ENCODE measurements at regions not wholly inside any gene's neighbourhood (a gene's known extent, or its start where the extent isn't known, plus 50 kb on each side); places are given as distances from the start of the nearest gene placed in this dataset.

- no peaks in the 10 kb centered on the region for H3K4me1 Mint-ChIP-seq (ENCODE audit: low read depth, unreplicated experiment)
- H3K27me3 Mint-ChIP-seq (ENCODE audit: unreplicated experiment) = no peaks in the 10 kb centered on the region
- H3K36me3 Mint-ChIP-seq (ENCODE audit: unreplicated experiment) = no peaks in the 10 kb centered on the region
- H3K27ac Mint-ChIP-seq (ENCODE audit: unreplicated experiment) = no peak overlapping the region
- no peak overlapping the region for H3K4me3 Mint-ChIP-seq (ENCODE audit: unreplicated experiment)
- H3K9me3 Mint-ChIP-seq (ENCODE audit: unreplicated experiment) = peaks cover under 1% of the 10 kb centered on the region
- TF ChIP-seq, protein P1, sequence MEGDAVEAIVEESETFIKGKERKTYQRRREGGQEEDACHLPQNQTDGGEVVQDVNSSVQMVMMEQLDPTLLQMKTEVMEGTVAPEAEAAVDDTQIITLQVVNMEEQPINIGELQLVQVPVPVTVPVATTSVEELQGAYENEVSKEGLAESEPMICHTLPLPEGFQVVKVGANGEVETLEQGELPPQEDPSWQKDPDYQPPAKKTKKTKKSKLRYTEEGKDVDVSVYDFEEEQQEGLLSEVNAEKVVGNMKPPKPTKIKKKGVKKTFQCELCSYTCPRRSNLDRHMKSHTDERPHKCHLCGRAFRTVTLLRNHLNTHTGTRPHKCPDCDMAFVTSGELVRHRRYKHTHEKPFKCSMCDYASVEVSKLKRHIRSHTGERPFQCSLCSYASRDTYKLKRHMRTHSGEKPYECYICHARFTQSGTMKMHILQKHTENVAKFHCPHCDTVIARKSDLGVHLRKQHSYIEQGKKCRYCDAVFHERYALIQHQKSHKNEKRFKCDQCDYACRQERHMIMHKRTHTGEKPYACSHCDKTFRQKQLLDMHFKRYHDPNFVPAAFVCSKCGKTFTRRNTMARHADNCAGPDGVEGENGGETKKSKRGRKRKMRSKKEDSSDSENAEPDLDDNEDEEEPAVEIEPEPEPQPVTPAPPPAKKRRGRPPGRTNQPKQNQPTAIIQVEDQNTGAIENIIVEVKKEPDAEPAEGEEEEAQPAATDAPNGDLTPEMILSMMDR (IDR thresholded peaks at IDR 0.05; ENCODE audit: partially characterized antibody, unreplicated experiment) = no peak
- no peak for DNase-seq
These were observed 154.3 kb downstream of the BUD13 start for GRCh38 chr11:116618461-116618860.

DNA sequence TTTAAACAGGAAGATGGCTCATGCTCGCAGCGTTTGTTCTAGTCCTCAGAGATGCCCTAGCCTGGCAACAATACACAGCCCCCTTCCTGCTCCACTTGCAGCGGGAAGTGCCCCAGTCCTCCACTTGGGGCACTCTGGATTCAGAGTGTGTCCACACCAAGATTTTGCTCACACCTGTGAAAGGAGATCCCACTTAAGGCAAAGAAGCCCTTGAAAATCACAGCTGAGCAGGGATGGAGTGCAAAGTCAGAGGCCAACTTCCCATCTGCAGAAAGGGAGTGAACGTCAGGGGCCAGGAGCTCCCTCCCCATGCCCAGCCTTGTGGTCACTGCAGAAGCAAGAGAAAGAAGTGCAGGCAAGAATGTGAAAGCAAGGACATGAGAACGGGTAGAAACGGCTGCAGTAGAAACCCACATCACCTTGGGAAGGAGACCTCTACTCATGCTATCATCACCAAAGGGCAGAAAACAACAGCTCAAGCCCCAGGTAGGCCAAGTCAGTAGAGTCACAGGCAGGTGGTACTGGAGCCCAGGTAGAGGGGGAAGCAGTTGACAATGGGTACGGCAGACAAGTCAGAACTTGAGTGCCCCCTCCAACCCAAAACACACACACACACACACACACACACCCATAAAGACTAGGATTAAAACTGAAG lies 157.4 kb downstream of the BUD13 start:
- Mint-ChIP-seq H3K27me3 (ENCODE audit: unreplicated experiment) (peaks cover 5% of the 10 kb centered on the region), H3K9me3 (ENCODE audit: unreplicated experiment) (peaks cover 4% of the 10 kb centered on the region), H3K4me3 (ENCODE audit: unreplicated experiment) (no peak overlapping the region), H3K27ac (ENCODE audit: unreplicated experiment) (no peak overlapping the region), H3K4me1 (ENCODE audit: low read depth, unreplicated experiment) (no peaks in the 10 kb centered on the region), H3K36me3 (ENCODE audit: unreplicated experiment) (peaks cover 6% of the 10 kb centered on the region)
- TF ChIP-seq, protein P1 (IDR thresholded peaks at IDR 0.05; ENCODE audit: partially characterized antibody, unreplicated experiment) = no peak
- no peak for DNase-seq

- Mint-ChIP-seq H3K4me1 (ENCODE audit: low read depth, unreplicated experiment) (no peaks in the 10 kb centered on the region), H3K27me3 (ENCODE audit: unreplicated experiment) (peaks cover 5% of the 10 kb centered on the region), H3K27ac (ENCODE audit: unreplicated experiment) (no peak overlapping the region), H3K36me3 (ENCODE audit: unreplicated experiment) (peaks cover 6% of the 10 kb centered on the region), H3K9me3 (ENCODE audit: unreplicated experiment) (peaks cover 4% of the 10 kb centered on the region), H3K4me3 (ENCODE audit: unreplicated experiment) (no peak overlapping the region)
- DNase-seq = no peak
- TF ChIP-seq, protein P1 (IDR thresholded peaks at IDR 0.05; ENCODE audit: partially characterized antibody, unreplicated experiment) = no peak
These were observed 158.2 kb downstream of the BUD13 start for GRCh38 chr11:116614306-116615210.

GRCh38 chr11:116613206-116613875 lies 159.4 kb downstream of the BUD13 start:
- no peak for DNase-seq
- Mint-ChIP-seq H3K36me3 (ENCODE audit: unreplicated experiment) (peaks cover 6% of the 10 kb centered on the region), H3K9me3 (ENCODE audit: unreplicated experiment) (peaks cover 4% of the 10 kb centered on the region), H3K27ac (ENCODE audit: unreplicated experiment) (no peak overlapping the region), H3K27me3 (ENCODE audit: unreplicated experiment) (peaks cover 5% of the 10 kb centered on the region), H3K4me3 (ENCODE audit: unreplicated experiment) (no peak overlapping the region), H3K4me1 (ENCODE audit: low read depth, unreplicated experiment) (no peaks in the 10 kb centered on the region)
- TF ChIP-seq, protein P1 (IDR thresholded peaks at IDR 0.05; ENCODE audit: partially characterized antibody, unreplicated experiment) = no peak
